IMR-90 (cell line): ENCODE measurements at regions not wholly inside any gene's neighbourhood (a gene's known extent, or its start where the extent isn't known, plus 50 kb on each side); places are given as distances from the start of the nearest gene placed in this dataset.

Experiments
- ATAC-seq: fragments of 200-7000 bp; cut with Tn5 transposase; 2 replicates; pipeline ENCODE4 v1.9.1; 2020; ENCODE audit warnings: low read depth, mild to moderate bottlenecking, moderate library complexity
- BruUV-seq: library from RNA; stranded (reverse); fragments of 400-500 nt; replicated peaks from 2 replicates; lab custom pipeline; 2021; lab: Mats Ljungman, UMichigan
- CTCF ChIA-PET: fragments of 300-600 bp; formaldehyde crosslinking; extraction: SDS; loops from one replicate; lab custom pipeline; 2021; ENCODE audit warnings: antibody characterized with exemption; lab: Yijun Ruan, JAX
- POLR2A ChIA-PET: fragments of 300-600 bp; sonication (Branson Sonifier 250); formaldehyde crosslinking; loops from one replicate; lab custom pipeline; 2022; ENCODE audit warnings: antibody characterized with exemption; ENCODE audit not compliant: unreplicated experiment; lab: Charles Lee
- DNase-seq: peaks from one replicate; pipeline ENCODE4 v3.0.0; 2013
- H2AFZ ChIP-seq: replicated peaks from 2 replicates; pipeline ENCODE3; 2013; ENCODE audit warnings: low read length, mild to moderate bottlenecking; ENCODE audit not compliant: poor library complexity
- H2AK5ac ChIP-seq: 2 replicates; pipeline ENCODE4 v1.6.1; 2013; ENCODE audit warnings: low read depth, low read length, inconsistent platforms
- H2AK9ac ChIP-seq: replicated peaks from 2 replicates; pipeline ENCODE3; 2013; ENCODE audit warnings: mild to moderate bottlenecking, low read depth, low read length, moderate library complexity; ENCODE audit not compliant: poor library complexity
- H2BK120ac ChIP-seq: 2 replicates; pipeline ENCODE4 v1.6.1; 2013; ENCODE audit warnings: low read depth, low read length, inconsistent platforms
- H2BK15ac ChIP-seq: 3 replicates; pipeline ENCODE4 v1.6.1; 2013; ENCODE audit warnings: low read depth, low read length, inconsistent platforms
- H2BK20ac ChIP-seq: 2 replicates; pipeline ENCODE4 v1.6.1; 2013; ENCODE audit warnings: low read depth, mild to moderate bottlenecking, inconsistent platforms, low read length, moderate library complexity
- H2BK5ac ChIP-seq: 2 replicates; pipeline ENCODE4 v1.6.1; 2013; ENCODE audit warnings: mild to moderate bottlenecking, low read depth, low read length, inconsistent platforms; ENCODE audit not compliant: poor library complexity, severe bottlenecking
- H3K14ac ChIP-seq: replicated peaks from 2 replicates; pipeline ENCODE4 v1.6.1; 2013; ENCODE audit warnings: low read depth, low read length, inconsistent platforms
- H3K18ac ChIP-seq: 2 replicates; pipeline ENCODE4 v1.6.1; 2013; ENCODE audit warnings: low read depth, low read length, control low read depth
- H3K23ac ChIP-seq: 2 replicates; pipeline ENCODE4 v1.6.1; 2013; ENCODE audit warnings: low read depth, low read length, inconsistent platforms
- H3K27ac ChIP-seq: 2 replicates; pipeline ENCODE4 v1.5.1; 2013; ENCODE audit warnings: mild to moderate bottlenecking, control low read depth, low read length; ENCODE audit not compliant: insufficient read depth
- H3K27me3 ChIP-seq: 2 replicates; pipeline ENCODE4 v1.6.1; 2013; ENCODE audit warnings: low read length; ENCODE audit not compliant: control insufficient read depth, insufficient read depth
- H3K36me3 ChIP-seq: 2 replicates; pipeline ENCODE4 v1.6.1; 2013; ENCODE audit warnings: low read length, mixed read lengths; ENCODE audit not compliant: control insufficient read depth, insufficient read depth
- H3K4ac ChIP-seq: 2 replicates; pipeline ENCODE4 v1.6.1; 2013; ENCODE audit warnings: low read depth, low read length, inconsistent platforms
- H3K4me1 ChIP-seq: 2 replicates; pipeline ENCODE4 v1.6.1; 2013; ENCODE audit warnings: low read length, mixed read lengths; ENCODE audit not compliant: control insufficient read depth, insufficient read depth
- H3K4me2 ChIP-seq: 2 replicates; pipeline ENCODE4 v1.6.1; 2013; ENCODE audit warnings: low read depth, mild to moderate bottlenecking, control low read depth, low read length, moderate library complexity
- H3K4me3 ChIP-seq: 2 replicates; pipeline ENCODE4 v1.5.1; 2013; ENCODE audit warnings: low read depth, mild to moderate bottlenecking, control low read depth, low read length, moderate library complexity; ENCODE audit not compliant: insufficient read depth
- H3K56ac ChIP-seq: 2 replicates; pipeline ENCODE4 v1.6.1; 2013; ENCODE audit warnings: low read length, inconsistent platforms; ENCODE audit not compliant: insufficient read depth; ENCODE audit errors: extremely low read depth
- H3K79me1 ChIP-seq, 2 experiments: 2 replicates each; pipeline ENCODE4 v1.6.1; 2013; ENCODE audit warnings: low read length in 2 of 2, inconsistent platforms in 1 of 2, low read depth in 1 of 2
- H3K9ac ChIP-seq: 2 replicates; pipeline ENCODE4 v1.6.1; 2013; ENCODE audit warnings: low read depth, low read length, control low read depth
- H3K9me1 ChIP-seq: 2 replicates; pipeline ENCODE4 v1.6.1; 2013; ENCODE audit warnings: low read length, inconsistent platforms; ENCODE audit not compliant: insufficient read depth
- H3K9me3 ChIP-seq: 2 replicates; pipeline ENCODE4 v1.6.1; 2013; ENCODE audit warnings: low read length; ENCODE audit not compliant: control insufficient read depth, insufficient read depth
- H4K20me1 ChIP-seq: 2 replicates; pipeline ENCODE4 v1.6.1; 2013; ENCODE audit warnings: low read length, inconsistent platforms; ENCODE audit not compliant: insufficient read depth
- H4K5ac ChIP-seq: 2 replicates; pipeline ENCODE4 v1.6.1; 2013; ENCODE audit warnings: mild to moderate bottlenecking, low read depth, low read length, control low read depth
- H4K8ac ChIP-seq, 2 experiments: 2 replicates each; pipeline ENCODE4 v1.6.1; 2013; ENCODE audit warnings: low read depth in 2 of 2, low read length in 2 of 2, control low read depth in 1 of 2, inconsistent platforms in 1 of 2
- H4K91ac ChIP-seq: 2 replicates; pipeline ENCODE4 v1.6.1; 2013; ENCODE audit warnings: low read depth, low read length, inconsistent platforms; ENCODE audit not compliant: insufficient read depth
- BHLHE40 ChIP-seq: fragments of 150-350 bp; IDR thresholded peaks from 2 replicates; pipeline ENCODE4 v1.6.1; 2016; ENCODE audit warnings: mild to moderate bottlenecking, low read depth, low read length
- CEBPB ChIP-seq: IDR thresholded peaks from 2 replicates; pipeline ENCODE4 v1.6.1; 2012; ENCODE audit warnings: low read depth, low read length, improper control_type of control experiment
- CHD1 ChIP-seq: IDR thresholded peaks from 2 replicates; pipeline ENCODE4 v1.6.1; 2012; ENCODE audit warnings: low read depth, low read length, improper control_type of control experiment
- CTCF ChIP-seq: conservative IDR thresholded peaks from 2 replicates; pipeline ENCODE4 v1.5.1; 2012; ENCODE audit warnings: mild to moderate bottlenecking, low read depth, low read length, improper control_type of control experiment
- ELK1 ChIP-seq: fragments of 150-350 bp; IDR thresholded peaks from 2 replicates; pipeline ENCODE4 v1.6.1; 2016; ENCODE audit warnings: low read depth, mild to moderate bottlenecking, low read length, moderate library complexity, borderline replicate concordance
- FOS ChIP-seq: fragments of 150-350 bp; IDR thresholded peaks from 2 replicates; pipeline ENCODE4 v1.6.1; 2016; ENCODE audit warnings: low read depth, low read length
- MAFK ChIP-seq: IDR thresholded peaks from 2 replicates; pipeline ENCODE4 v1.6.1; 2012; ENCODE audit warnings: low read depth, low read length, improper control_type of control experiment
- MAZ ChIP-seq: IDR thresholded peaks from 2 replicates; pipeline ENCODE4 v1.6.1; 2012; ENCODE audit warnings: low read depth, mild to moderate bottlenecking, low read length, improper control_type of control experiment, moderate library complexity, borderline replicate concordance
- MXI1 ChIP-seq: IDR thresholded peaks from 2 replicates; pipeline ENCODE4 v1.6.1; 2012; ENCODE audit warnings: low read depth, mild to moderate bottlenecking, low read length, moderate library complexity, borderline replicate concordance
- NFE2L2 ChIP-seq: fragments of 150-350 bp; IDR thresholded peaks from 2 replicates; pipeline ENCODE4 v1.6.1; 2016; ENCODE audit warnings: low read depth, mild to moderate bottlenecking, low read length
- POLR2A ChIP-seq: IDR thresholded peaks from 2 replicates; pipeline ENCODE4 v1.6.1; 2012; ENCODE audit warnings: mild to moderate bottlenecking, low read depth, low read length
- RAD21 ChIP-seq: IDR thresholded peaks from 2 replicates; pipeline ENCODE4 v1.6.1; 2012; ENCODE audit warnings: low read length, improper control_type of control experiment
- RCOR1 ChIP-seq: IDR thresholded peaks from 2 replicates; pipeline ENCODE4 v1.6.1; 2012; ENCODE audit warnings: mild to moderate bottlenecking, low read length, improper control_type of control experiment; ENCODE audit not compliant: insufficient replicate concordance
- RFX5 ChIP-seq: IDR thresholded peaks from 2 replicates; pipeline ENCODE4 v1.8.0; 2012; ENCODE audit warnings: low read depth, mild to moderate bottlenecking, low read length, moderate library complexity
- USF2 ChIP-seq: fragments of 150-350 bp; IDR thresholded peaks from 2 replicates; pipeline ENCODE4 v1.6.1; 2017; ENCODE audit warnings: mild to moderate bottlenecking, antibody characterized with exemption, low read length, low read depth
- WGBS, 2 experiments: methylation state at CpG; one replicate each; pipeline versions ENCODE4 v1.1.5 to v1.1.7; 2013; ENCODE audit warnings: missing lambda C conversion rate in 2 of 2; ENCODE audit not compliant: insufficient read length in 1 of 2; ENCODE audit errors: extremely low coverage in 2 of 2; 5-methylcytosine and 5-hydroxymethylcytosine counted together
- dilution Hi-C: fragments of 300-500 bp; cut with HindIII; formaldehyde crosslinking; loops from one replicate; pipeline ENCODE4 v1.14.3; 2018; ENCODE audit warnings: low sequenced_read_pairs; ENCODE audit not compliant: unreplicated experiment
- in situ Hi-C: fragments of 300-500 bp; cut with MboI; formaldehyde crosslinking; loops from 3 replicates; pipeline ENCODE4 v1.14.3; 2019; ENCODE audit warnings: low sequenced_read_pairs, inconsistent platforms, mixed read lengths
- intact Hi-C: fragments of 100-400 bp; cut with micrococcal nuclease; formaldehyde crosslinking; loops from 2 replicates; pipeline ENCODE4 v1.10.0; 2022

GRCh38 chr6:144335914-144336313 is 50.8 kb downstream of the UTRN start:
- 88% methylated on average over 1 of the region's 5 CpGs; no CpG with 5 or more reads in 1 of the 2 experiments for WGBS, 2 experiments
- Histone ChIP-seq H3K14ac (no peak overlapping the region), H3K4me2 (no peak overlapping the region), H3K79me1 (peaks cover 24 to 73% of the 10 kb centered on the region in 2 experiments), H2BK20ac (no peak overlapping the region), H3K27me3 (no peaks in the 10 kb centered on the region), H3K36me3 (no peaks in the 10 kb centered on the region), H2AFZ (no peak overlapping the region), H2BK120ac (no peak overlapping the region), H3K9ac (no peak overlapping the region), H3K56ac (no peak overlapping the region), H3K9me3 (no peaks in the 10 kb centered on the region), H4K91ac (no peak overlapping the region), H3K4me3 (no peak overlapping the region), H3K27ac (no peak overlapping the region), H4K20me1 (peaks cover 22% of the 10 kb centered on the region; the same call in 1 of the 2 replicates), H2AK9ac (no peak overlapping the region), H3K18ac (no peak overlapping the region), H3K9me1 (peaks cover 22% of the 10 kb centered on the region), H3K23ac (no peak overlapping the region), H2AK5ac (no peak overlapping the region), H3K4me1 (peaks cover 7% of the 10 kb centered on the region), H4K5ac (no peak overlapping the region), H2BK15ac (no peak overlapping the region), H2BK5ac (no peak overlapping the region), H4K8ac (no peak overlapping the region), H3K4ac (no peak overlapping the region)
- in situ Hi-C loops, result no loop called here
- DNase-seq (no peak), ATAC-seq (no peak)
- BruUV-seq, result no TSS peak
- ChIA-PET CTCF (no interaction called here), POLR2A (no interaction called here)
- dilution Hi-C loops, result no loop called here
- TF ChIP-seq CHD1 (no peak), USF2 (no peak), BHLHE40 (no peak), NFE2L2 (no peak), MAFK (no peak), MXI1 (no peak), CTCF (no peak), RCOR1 (no peak), POLR2A (no peak), ELK1 (no peak), FOS (no peak), CEBPB (no peak), MAZ (no peak), RAD21 (no peak), RFX5 (no peak)
- intact Hi-C loops, result no loop called here
